Activated gamma-delta T cell (primary cell): ENCODE measurements at regions not wholly inside any gene's neighbourhood (a gene's known extent, or its start where the extent isn't known, plus 50 kb on each side); places are given as distances from the start of the nearest gene placed in this dataset.
"Not testable (repeated sequence)": the region's sequence is repeated elsewhere in the genome, so short reads cannot be mapped to it uniquely, and the experiment has no call there.

Experiments used
- DNase-seq: peaks from one replicate; lab custom pipeline; 2025; lab: John Stamatoyannopoulos, UW

DNA sequence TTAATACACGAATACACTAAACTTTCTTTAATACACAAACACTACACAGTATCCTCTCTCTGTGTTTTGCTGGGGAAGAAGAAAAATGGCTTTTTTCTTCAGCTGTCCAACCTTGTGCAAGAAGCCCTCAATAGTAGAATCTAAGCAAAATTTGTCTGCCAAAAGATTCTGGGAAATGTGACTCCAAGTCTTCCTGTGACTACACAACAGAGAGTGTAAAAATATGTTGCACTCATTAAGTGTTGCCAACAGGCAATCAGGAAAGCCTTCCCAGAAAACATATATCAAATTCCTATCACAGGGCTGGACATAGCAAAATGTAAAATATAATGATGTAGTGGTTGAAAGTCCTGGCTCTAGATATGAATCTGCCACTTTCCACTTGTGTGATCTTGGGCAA is 825.1 kb upstream of the ZWINT start:
- no peak for DNase-seq

DNA sequence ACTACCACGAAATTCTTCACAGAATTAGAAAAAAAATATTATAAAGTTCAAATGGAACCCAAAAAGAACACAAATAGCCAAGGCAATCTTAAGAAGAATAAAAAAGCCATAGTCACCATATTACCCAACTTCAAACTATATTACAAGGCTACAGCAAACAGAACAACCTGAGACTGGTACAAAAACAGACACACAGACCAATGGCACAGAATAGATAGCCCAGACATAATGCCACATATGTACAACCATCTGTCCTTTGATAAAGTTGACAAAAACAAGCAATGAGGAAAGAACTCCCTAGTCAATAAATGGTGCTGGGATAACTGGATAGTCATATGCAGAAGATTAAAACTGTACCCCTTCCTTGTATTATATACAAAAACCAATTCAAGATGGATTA is 808.5 kb upstream of the ZWINT start:
- no peak for DNase-seq

DNA sequence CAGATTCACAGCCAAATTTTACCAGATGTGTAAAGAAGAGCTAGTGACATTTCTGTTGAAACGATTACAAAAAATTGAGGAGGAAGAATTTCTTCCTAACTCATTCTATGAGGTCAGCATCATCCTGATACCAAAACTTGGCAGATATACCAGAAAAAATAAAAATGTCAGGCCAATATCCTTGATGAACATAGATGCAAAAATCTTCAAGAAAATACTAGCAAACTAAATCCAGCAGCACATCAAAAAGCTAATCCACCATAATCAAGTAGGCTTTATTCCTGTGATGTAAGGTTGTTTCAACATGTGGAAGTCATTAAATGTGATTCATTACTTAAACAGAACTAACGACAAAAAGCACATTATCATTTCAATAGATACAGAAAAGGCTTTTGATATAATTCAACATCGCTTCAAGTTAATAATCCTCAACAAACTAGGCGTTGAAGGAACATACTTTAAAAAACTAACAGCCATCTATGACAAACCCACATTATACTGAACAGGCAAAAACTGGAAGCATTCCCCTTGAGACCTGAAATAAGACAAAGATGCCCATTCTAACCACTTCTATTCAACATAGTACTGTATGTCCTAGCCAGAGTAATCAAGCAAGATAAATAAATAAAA is 807.7 kb upstream of the ZWINT start:
- no peak for DNase-seq

DNA sequence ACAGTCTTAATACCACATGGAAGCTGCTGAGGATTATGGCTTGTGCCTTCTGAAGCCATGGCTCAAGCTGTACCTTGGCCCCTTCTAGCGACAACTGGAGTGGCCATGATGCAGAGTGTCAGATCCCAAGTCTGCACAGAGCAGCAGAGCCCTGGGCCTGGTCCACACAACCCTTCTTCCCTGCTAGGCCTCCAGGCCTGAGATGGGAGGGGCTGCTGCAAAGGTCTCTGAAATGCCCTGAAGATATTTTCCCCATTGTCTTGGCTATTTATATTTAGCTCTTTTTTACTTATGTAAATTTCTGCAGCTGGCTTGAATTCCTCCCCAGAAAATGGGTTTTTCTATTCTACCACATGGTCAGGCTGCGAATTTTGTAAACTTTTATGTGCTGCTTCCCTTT is 804.6 kb upstream of the ZWINT start:
- DNase-seq = no peak

DNA sequence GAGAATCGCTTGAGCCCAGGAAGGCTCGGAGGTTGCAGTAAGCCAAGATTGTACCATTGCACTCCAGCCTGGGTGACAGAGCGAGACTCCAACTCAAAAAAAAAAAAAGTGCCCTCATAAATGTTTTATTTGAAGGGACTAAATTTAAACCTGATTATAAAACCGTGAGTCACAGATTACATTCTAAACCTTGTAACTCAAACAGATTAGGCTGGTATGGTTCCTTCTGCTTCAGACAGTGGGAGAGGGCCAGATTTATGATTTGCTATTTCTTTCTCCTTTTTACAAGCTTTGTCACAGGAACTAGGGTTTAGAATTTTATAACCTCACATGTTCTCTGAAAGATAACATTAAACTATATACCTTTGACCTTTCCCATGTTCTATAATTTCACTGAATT is 801.2 kb upstream of the ZWINT start:
- DNase-seq = no peak

DNA sequence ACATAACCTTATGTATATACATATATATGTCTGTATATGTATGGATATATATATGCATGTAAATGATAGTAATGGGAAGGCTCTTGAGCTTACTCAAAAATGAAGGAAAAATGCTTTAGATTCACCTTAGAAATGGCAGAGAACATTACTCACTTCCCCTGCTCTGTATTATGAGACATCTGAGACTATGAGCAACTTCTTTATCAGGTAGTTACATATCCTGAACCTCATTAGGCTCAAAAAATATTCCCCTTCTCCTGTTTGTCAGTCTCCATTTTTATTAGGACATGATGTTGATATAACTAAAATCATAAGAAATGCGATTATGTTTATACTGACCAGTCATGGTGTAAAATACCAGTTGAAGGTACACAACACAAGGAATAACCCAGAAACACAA is 800.1 kb upstream of the ZWINT start:
- no peak for DNase-seq

DNA sequence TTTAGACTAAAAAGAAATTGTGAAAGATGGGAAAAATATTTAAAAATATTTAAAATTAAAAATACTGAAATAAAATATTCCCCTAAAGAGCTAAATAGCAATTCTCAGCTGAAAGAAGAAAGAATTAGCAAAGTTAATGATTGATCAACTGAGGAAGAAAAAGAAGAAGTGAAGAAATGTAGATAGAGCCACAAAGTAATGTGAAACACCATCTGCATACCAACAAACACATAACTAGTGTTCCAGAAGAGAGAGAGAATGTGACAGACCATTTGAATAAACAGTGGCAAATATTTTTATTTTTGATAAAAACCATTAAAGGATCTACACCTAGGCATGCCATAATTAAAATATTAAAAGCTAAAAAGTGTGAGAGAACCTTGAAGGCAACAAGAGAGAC is 784.5 kb upstream of the ZWINT start:
- no peak for DNase-seq

DNA sequence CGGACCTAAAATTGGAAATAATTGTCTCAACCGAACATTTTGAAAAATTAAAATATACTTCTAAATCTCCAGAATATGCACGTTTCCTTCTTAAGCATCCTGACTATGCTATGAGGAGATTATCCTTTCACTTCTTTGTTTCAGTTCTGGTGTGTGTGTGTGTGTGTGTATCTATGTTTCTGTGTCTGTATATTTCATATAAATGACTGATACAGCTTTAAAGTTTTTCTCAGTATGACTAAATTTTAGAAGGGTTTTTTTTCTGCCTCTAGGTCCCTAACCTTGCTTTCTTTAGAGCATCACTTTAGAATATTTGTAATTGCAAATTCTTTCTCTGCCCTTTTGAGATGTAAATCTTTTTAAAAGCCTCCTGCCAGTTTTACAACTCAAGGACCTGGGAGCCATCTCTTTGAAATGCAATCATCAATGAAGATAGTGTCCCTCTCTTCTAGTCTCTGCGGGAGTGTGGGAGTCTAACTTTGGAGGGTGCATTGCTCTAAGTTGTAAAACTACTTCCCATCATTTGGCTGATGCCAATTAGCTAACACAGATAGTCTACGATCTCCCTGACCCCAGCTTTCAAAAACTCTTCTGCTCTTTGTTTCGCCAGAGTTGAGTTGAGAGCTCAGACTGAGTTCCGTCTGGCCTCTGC is 782.0 kb upstream of the ZWINT start:
- DNase-seq = no peak

DNA sequence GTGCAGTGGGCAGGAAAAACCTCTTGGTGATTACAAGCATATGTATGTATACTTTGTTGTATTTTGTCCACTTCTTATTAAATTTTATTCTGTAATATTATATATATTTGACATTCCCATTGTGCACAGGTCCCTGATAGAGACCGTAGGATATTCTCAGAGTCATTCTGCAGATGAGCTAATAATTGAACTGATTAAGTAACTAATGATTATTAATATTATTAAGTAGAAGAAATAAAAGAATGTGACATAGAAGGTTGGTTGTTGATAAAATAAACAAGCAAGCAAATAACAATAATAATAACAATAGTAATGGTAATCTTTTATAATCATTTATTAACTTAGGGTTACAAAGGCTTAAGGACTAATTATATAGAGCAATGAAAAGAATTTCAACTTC is 780.6 kb upstream of the ZWINT start:
- DNase-seq = no peak

DNA sequence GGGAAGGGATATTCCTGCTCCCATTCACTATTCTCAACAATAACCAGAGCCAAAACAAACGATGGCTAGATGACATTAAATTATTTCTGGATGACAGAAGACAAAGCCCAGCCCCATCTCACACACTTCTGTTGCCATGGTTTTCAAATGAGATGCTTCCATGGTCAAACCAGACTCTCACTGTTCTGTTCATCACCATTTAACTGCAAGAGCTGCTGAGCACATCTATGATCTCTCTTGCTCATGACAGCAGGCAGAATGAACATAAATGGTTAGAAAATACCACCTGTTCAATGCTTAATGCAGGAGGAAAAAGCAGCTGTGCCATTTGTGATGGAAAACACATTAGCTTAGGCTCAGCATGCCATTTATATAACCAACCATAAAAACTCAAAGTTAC is 758.6 kb upstream of the ZWINT start:
- no peak for DNase-seq

DNA sequence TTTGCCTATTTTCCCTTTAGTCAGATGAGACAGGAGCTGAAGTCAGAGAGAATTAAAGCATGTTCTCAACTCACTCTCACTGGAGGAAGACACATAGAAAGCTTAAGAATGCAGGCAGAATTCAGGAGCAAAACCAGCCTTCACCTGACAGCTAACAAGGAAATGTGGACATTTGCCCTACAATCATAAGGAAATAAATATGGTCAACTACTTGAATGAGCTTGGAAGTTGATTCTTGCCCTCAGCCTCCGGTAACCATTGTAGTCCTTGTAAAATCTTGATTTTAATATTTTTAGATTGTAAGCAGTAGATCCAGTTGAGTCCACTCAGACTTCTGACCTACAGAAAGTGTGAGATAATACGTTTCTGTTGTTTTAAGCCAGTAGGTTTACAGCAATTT is 752.5 kb upstream of the ZWINT start:
- no peak for DNase-seq

DNA sequence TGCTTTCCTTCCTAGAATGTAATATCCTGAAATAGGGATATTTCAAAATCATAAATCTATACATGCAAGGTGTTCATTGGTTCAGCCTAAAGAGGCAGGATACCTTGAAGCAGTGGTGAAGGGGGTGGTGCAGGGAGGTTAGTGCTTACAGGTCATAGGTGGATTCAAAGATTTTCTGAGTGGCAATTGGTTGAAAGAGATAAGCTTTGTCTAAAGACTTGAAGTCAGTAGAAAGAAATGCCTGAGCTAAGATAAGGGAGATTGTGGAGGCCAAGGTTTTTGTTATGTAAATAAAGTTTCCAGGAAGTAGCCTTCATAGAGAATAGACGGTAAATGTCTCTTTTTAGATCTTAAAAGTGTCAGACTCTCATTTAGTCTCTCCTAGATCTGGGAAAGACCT is 741.2 kb upstream of the ZWINT start:
- no peak for DNase-seq

DNA sequence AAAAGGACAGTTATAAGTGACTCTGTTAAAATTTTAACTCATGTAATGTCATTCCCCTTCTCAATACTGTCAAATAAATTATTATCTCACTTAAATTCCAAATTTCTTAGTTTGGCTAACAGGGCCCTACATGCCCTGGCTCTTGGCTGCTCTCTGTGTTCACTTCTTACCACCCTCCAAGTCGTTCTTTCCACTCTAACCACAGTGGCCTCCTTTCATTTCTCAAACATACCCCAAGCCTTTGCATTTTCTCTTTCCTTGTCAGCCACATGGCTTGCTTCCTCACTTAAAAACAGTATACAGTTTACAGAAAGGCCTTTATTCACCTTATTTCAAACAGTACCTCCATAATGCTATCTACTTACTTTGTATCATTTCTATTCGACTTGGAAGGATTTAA is 737.1 kb upstream of the ZWINT start:
- DNase-seq = no peak

DNA sequence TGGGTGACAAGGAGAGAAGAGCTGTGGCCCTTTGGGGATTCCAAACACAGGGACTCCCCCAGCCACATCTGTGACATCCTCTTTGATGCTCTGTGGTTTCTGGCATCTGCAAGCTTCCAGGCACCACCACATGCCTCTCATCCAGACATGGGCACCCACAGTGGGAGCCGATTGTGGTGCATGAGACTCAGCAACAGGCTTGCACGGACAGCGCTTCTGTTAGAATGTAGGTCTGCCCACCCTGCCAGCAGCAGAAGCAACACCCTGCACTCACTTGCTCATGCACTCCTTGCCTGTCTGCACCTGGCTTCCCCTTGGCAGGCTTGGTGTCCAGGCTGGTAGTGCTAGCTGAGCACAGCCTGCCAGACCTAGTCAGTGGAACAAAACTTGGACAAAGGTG is 735.0 kb upstream of the ZWINT start:
- no peak for DNase-seq

DNA sequence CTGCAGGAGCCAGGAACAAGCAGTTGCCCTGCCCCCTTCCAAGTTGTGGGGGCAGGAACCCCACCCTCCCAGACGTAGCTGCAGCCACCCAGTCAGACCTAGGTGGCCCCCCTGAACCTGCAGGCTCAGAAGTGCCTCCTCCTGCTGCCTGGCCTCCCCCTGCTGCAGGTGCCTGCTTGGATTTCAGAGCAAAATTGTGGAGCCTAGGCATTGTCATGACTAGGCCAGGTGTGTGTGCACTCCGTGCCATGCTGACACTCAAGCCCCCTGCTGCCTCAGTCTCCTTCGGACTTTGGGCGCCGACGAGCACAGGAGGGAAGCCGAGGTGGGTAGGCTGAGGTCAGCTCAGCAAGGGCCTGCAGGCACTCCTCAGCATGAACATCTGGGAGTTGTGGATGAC is 733.9 kb upstream of the ZWINT start:
- no peak for DNase-seq

DNA sequence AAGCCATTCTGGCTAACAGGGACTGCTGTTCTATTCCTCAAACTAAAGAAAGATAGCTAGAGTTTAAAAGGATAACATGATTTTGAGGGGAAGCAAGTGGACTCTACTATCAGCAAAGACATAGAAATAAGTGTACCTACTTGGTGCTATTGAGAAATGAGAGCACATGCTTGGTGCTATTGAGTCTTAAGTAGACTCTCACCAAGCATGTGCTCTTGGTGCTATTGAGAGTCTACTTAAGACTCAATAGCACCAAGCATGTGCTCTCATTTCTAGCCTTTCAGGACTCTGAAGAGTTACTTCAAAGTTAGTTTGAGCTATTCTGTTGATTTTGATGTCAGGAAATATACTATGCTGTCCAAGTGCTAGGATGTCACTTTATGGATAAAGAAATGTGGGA is 733.0 kb upstream of the ZWINT start:
- DNase-seq = no peak

DNA sequence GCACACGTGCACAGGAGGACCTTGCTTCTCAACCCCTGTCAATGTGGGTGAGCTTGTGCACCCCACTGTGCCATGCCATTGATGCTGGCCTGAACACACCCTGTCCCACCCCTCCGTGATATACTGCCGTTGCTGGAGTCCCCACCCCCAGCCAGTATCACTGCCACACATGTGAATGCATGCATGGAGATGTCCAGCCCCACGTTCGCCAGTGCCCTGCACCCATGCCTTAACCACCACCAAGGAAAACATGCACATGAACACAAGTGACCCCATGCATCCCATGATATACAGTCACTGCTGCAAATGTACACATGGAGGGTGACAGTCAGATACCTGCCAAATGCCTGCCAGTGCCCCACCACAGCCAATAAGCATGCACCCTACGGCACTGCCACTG is 692.5 kb upstream of the ZWINT start:
- no peak for DNase-seq

DNA sequence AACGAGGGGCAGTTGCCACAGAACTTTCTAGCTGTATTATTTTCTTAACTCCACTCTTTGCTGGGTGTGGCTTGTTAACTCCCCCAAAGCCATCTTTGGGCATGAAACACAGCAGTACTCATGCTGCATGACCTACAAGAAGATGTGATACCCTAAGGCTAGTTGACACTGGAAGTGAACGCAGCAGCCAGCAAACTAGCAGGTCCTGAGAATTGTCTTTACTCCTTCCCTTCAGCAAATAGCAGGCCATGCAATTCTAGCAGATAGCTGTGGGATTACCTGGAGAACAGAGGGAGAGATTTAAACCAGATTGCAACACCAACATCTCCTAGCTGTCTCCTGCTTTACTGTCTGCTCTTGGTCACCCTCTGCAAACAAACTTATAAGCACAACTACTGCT is 688.0 kb upstream of the ZWINT start:
- DNase-seq = no peak

DNA sequence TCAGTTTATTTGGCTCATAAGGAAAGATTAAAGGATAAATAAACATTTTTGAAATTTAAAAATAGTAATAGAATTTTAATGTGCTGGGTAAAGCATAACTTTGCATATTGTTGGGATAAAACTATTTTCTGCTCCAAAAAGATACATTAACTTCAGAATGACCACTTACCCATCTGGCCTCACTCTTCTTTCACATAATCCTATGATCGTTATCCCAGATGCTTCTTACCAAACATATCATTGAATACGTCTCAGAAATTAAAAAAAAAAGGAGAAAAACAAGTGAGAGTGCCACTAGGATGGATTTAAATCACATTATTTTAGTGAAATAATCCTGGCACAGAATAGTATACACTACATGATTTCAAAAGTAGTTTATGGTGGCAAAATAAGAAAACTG is 677.5 kb upstream of the ZWINT start:
- DNase-seq = no peak

DNA sequence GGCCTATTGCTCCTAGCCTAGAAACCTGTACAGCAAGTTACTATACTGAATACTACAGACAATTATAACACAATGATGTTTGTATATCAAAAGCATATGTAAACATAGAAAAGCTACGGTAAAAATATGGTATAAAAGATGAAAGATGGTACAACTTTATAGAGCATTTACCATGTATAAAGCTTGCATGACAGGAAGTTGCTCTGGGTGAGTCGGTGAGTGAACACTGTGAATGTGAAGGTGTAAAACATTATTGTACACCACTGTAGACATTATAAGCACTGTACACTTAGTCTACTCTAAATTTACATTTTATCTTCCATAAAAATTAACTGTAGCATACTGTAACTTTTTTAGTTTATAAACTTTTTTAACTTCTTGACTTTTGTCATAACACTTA is 674.3 kb upstream of the ZWINT start:
- no peak for DNase-seq

DNA sequence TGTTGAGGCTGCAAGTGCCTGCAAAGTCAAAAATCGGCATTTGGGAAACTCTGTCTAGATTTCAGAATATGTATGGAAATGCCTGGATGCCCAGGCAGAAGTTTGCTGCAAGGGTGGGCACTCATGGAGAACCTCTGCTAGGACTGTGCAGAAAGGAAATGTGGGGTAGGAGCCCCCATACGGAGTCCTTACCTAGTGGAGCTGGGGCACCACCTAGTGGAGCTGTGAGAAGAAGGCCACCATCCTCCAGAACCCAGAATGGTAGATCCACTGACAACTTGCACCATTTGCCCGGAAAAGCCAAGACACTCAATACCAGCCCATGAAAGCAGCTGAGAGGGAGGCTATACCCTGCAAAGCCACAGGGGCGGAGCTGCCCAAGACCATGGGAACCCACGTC is 671.2 kb upstream of the ZWINT start:
- DNase-seq = not testable (repeated sequence)

DNA sequence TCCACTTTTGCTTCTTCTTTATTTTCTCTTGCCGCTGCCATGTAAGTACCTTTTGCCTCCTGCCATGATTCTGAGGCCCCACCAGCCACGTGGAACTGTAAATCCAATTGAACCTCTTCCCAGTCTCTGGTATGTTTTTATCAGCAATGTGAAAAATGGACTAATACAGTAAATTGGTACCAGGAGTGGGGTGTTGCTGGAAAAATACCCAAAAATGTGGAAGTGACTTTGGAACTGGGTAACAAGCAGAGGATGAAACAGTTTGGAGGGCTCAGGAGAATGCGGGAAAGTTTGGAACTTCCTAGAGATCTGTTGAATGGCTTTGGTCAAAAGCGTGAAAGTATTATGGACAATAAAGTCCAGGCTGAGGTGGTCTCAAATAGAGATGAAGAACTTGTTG is 670.3 kb upstream of the ZWINT start:
- DNase-seq = no peak

DNA sequence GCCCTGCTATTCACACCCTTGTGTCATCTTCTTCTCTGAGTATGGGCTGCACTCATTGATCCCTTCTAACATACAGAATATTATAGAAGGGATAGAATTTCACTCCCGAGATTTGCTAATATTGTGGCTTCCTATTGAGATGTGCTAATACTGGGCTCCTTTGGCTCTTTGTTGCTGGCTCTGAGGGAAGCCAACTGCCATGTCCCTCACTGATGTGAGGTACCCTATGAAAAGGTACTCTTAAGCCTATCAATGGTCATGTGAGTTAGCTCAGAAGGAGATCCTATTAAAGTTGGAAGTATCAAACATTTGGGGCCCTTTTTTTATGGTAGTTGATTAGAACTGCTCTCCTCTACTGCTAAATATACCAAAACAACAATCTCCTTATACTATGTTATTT is 665.2 kb upstream of the ZWINT start:
- no peak for DNase-seq

DNA sequence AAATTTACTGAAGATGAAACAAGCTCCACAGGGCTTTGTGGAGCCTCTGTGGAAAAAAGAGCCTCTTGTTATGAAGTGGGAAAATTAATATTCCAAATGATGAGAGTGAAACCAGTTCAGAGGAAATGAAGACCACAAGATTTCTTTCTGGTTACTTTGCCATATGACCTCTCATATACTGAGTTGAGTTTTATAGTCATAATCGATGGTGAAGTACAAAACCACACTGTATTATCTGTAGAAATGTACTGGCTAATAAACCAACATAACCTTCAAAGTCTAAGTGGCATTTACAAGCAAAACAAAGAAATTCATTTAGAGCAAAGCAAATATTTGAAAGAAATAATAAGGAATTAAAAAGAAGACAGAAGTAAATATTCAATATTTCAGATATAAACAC is 662.6 kb upstream of the ZWINT start:
- DNase-seq = no peak
